Neuronal stem cell (in vitro differentiated cells): ENCODE measurements at regions not wholly inside any gene's neighbourhood (a gene's known extent, or its start where the extent isn't known, plus 50 kb on each side); places are given as distances from the start of the nearest gene placed in this dataset.

ENCODE experiments used
- DNase-seq: peaks from one replicate; pipeline ENCODE4 v3.0.0-alpha.2; 2013; ENCODE audit warnings: low spot score
- H2AFZ ChIP-seq: one replicate; pipeline ENCODE4 v1.6.1; 2013; ENCODE audit warnings: mild to moderate bottlenecking, low read length, inconsistent platforms
- H2AK5ac ChIP-seq: 2 replicates; pipeline ENCODE4 v1.6.1; 2013; ENCODE audit warnings: low read depth, mild to moderate bottlenecking, inconsistent platforms, low read length, moderate library complexity, mixed read lengths
- H2BK120ac ChIP-seq: 2 replicates; pipeline ENCODE4 v1.6.1; 2013; ENCODE audit warnings: low read depth, mild to moderate bottlenecking, inconsistent platforms, low read length, moderate library complexity, mixed read lengths
- H2BK12ac ChIP-seq: one replicate; pipeline ENCODE4 v1.6.1; 2013; ENCODE audit warnings: low read length, inconsistent platforms
- H2BK15ac ChIP-seq: 2 replicates; pipeline ENCODE4 v1.6.1; 2013; ENCODE audit warnings: mild to moderate bottlenecking, low read length, inconsistent platforms, mixed read lengths
- H2BK5ac ChIP-seq: one replicate; pipeline ENCODE4 v1.6.1; 2013; ENCODE audit warnings: inconsistent platforms, mild to moderate bottlenecking, low read length, moderate library complexity
- H3K14ac ChIP-seq: one replicate; pipeline ENCODE4 v1.6.1; 2013; ENCODE audit warnings: low read length, inconsistent platforms
- H3K18ac ChIP-seq: 2 replicates; pipeline ENCODE4 v1.6.1; 2013; ENCODE audit warnings: low read length, inconsistent platforms
- H3K23ac ChIP-seq: 2 replicates; pipeline ENCODE4 v1.6.1; 2013; ENCODE audit warnings: low read depth, mild to moderate bottlenecking, mixed read lengths, low read length, inconsistent platforms; ENCODE audit not compliant: poor library complexity
- H3K27ac ChIP-seq: replicated peaks from 3 replicates; pipeline ENCODE4 v1.5.1; 2013; ENCODE audit warnings: low read length, inconsistent platforms
- H3K27me3 ChIP-seq, 3 experiments: 2 replicates each; pipeline ENCODE4 v1.6.1; 2013; ENCODE audit warnings: low read length in 3 of 3, mild to moderate bottlenecking in 2 of 3, inconsistent platforms in 1 of 3, low read depth in 1 of 3, mixed read lengths in 1 of 3, moderate library complexity in 1 of 3; ENCODE audit not compliant: control insufficient read depth in 3 of 3, insufficient read depth in 3 of 3
- H3K36me3 ChIP-seq, 2 donors: replicated peaks in 1 of 2; 2 replicates each; pipeline ENCODE4 v1.6.1; 2013; ENCODE audit warnings: low read length in 2 of 2; ENCODE audit not compliant: control insufficient read depth in 2 of 2, insufficient read depth in 2 of 2
- H3K4ac ChIP-seq: 2 replicates; pipeline ENCODE4 v1.6.1; 2013; ENCODE audit warnings: inconsistent platforms, mild to moderate bottlenecking, low read length, moderate library complexity
- H3K4me1 ChIP-seq, 2 donors: 1 replicate in 1 of 2; 2 replicates in 1 of 2; pipeline ENCODE4 v1.6.1; 2013; ENCODE audit warnings: low read length in 2 of 2, low read depth in 1 of 2; ENCODE audit not compliant: control insufficient read depth in 2 of 2, insufficient read depth in 1 of 2
- H3K4me2 ChIP-seq: one replicate; pipeline ENCODE4 v1.6.1; 2013; ENCODE audit warnings: mild to moderate bottlenecking, low read length, inconsistent platforms; ENCODE audit not compliant: insufficient read depth, poor library complexity, severe bottlenecking
- H3K4me3 ChIP-seq, 2 donors: 2 replicates each; pipeline ENCODE4 v1.5.1; 2013; ENCODE audit warnings: low read length in 2 of 2, mild to moderate bottlenecking in 2 of 2, inconsistent platforms in 1 of 2, moderate library complexity in 1 of 2
- H3K79me1 ChIP-seq: one replicate; pipeline ENCODE4 v1.6.1; 2013; ENCODE audit warnings: low read depth, mild to moderate bottlenecking, inconsistent platforms, low read length, moderate library complexity
- H3K9ac ChIP-seq: one replicate; pipeline ENCODE4 v1.6.1; 2013; ENCODE audit warnings: mild to moderate bottlenecking, low read depth, low read length, inconsistent platforms; ENCODE audit not compliant: poor library complexity
- H3K9me3 ChIP-seq, 2 donors: replicated peaks in 1 of 2; 2 replicates each; pipeline versions ENCODE3 to v1.6.1; 2013; ENCODE audit warnings: low read length in 2 of 2, mild to moderate bottlenecking in 2 of 2, inconsistent platforms in 1 of 2, low read depth in 1 of 2, mixed read lengths in 1 of 2, moderate library complexity in 1 of 2; ENCODE audit not compliant: control insufficient read depth in 2 of 2, insufficient read depth in 1 of 2
- H4K8ac ChIP-seq: one replicate; pipeline ENCODE4 v1.6.1; 2013; ENCODE audit warnings: low read depth, mild to moderate bottlenecking, inconsistent platforms, low read length, moderate library complexity
- H4K91ac ChIP-seq: one replicate; pipeline ENCODE4 v1.6.1; 2013; ENCODE audit warnings: low read length, low read depth, mild to moderate bottlenecking, inconsistent platforms; ENCODE audit not compliant: poor library complexity
- WGBS, 2 donors: extraction: QIAGEN DNeasy Blood & Tissue Kit; methylation state at CpG; one replicate each; pipeline ENCODE4 v1.1.7; 2013; ENCODE audit warnings: missing lambda C conversion rate in 2 of 2, mixed read lengths in 1 of 2; ENCODE audit not compliant: insufficient read length in 2 of 2, insufficient replicate concordance in 1 of 2; ENCODE audit errors: extremely low coverage in 2 of 2; 5-methylcytosine and 5-hydroxymethylcytosine counted together

- no peak overlapping the region for H4K91ac ChIP-seq
- no peaks in the 10 kb centered on the region for H3K36me3 ChIP-seq
- no peak overlapping the region for H2AK5ac ChIP-seq
- no peak overlapping the region for H3K23ac ChIP-seq
- no peaks in the 10 kb centered on the region for H3K9me3 ChIP-seq
- H3K4ac ChIP-seq: no peak overlapping the region
- no peak overlapping the region for H2BK12ac ChIP-seq
- no peak for DNase-seq
- no peak overlapping the region for H2BK5ac ChIP-seq
- H2BK15ac ChIP-seq: no peak overlapping the region
- no peaks in the 10 kb centered on the region for H3K4me1 ChIP-seq
- H2AFZ ChIP-seq: no peak overlapping the region
- H3K9ac ChIP-seq: no peak overlapping the region
- H2BK120ac ChIP-seq: no peak overlapping the region
- H3K14ac ChIP-seq: no peak overlapping the region
- no peaks in the 10 kb centered on the region for H3K27me3 ChIP-seq
- H4K8ac ChIP-seq: no peak overlapping the region
- no peak overlapping the region for H3K27ac ChIP-seq
- no peak overlapping the region for H3K4me2 ChIP-seq
- H3K4me3 ChIP-seq: no peak overlapping the region
- no peak overlapping the region for H3K18ac ChIP-seq
- H3K79me1 ChIP-seq: no peaks in the 10 kb centered on the region
Observed at GRCh38 chr14:38882533-38882932, 220.5 kb downstream of the SEC23A start.

DNA sequence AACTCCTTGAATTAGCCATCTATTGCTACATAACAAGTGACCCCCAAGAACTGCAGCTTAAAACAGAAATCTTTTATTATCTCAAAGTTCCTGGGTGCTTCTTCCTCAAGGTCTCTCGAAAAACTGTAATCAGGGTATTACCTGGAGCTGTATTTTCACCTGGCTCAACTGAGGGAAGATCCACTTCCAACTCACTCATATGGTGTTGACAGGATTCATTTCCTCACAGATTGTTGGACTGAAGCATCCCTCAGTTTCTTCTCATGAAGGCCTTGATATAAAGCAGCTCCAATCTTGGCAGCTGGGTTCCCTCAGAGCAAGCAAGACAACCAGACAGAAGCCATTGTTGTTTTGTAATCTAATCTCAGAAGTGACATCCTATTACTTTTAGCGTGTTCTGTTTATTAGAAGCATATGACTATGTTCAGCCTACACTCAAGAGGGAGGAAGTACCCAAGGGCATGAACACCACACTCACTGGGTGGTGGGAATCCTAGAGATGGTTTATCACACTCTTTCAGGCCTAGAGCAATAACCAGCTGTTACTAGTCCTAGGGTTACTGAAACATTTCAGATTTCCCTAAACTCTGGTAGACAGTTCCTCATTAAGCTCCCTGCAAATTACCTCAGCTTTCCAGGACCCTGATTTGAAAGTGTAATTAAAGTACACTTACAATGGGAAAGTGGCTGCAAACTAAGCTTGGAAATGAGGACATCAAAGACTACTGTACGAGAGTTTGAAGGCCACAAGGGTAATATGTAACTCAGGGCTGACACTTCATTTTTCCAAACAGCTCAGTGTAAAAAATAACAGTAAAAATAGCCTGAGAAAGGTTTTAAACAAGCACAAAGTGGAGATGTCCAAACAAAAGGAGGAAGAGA is 222.2 kb downstream of the SEC23A start:
- no peaks in the 10 kb centered on the region for H3K27me3 ChIP-seq
- H2BK120ac ChIP-seq: no peak overlapping the region
- H3K9me3 ChIP-seq: no peaks in the 10 kb centered on the region
- H3K4me2 ChIP-seq: no peak overlapping the region
- H4K8ac ChIP-seq: no peak overlapping the region
- H3K27ac ChIP-seq: no peak overlapping the region
- no peak overlapping the region for H3K23ac ChIP-seq
- no peak overlapping the region for H2BK12ac ChIP-seq
- no peak overlapping the region for H3K18ac ChIP-seq
- no peak overlapping the region for H2AK5ac ChIP-seq
- H3K4me1 ChIP-seq: no peaks in the 10 kb centered on the region
- H4K91ac ChIP-seq: no peak overlapping the region
- no peak overlapping the region for H2BK15ac ChIP-seq
- H2AFZ ChIP-seq: no peak overlapping the region
- H3K36me3 ChIP-seq: no peaks in the 10 kb centered on the region
- no peak overlapping the region for H3K4ac ChIP-seq
- no peak overlapping the region for H3K9ac ChIP-seq
- DNase-seq: no peak
- no peaks in the 10 kb centered on the region for H3K79me1 ChIP-seq
- WGBS, 2 donors: no CpG with 5 or more reads among the region's 3 CpGs
- H3K14ac ChIP-seq: no peak overlapping the region
- H3K4me3 ChIP-seq: no peak overlapping the region
- H2BK5ac ChIP-seq: no peak overlapping the region

DNA sequence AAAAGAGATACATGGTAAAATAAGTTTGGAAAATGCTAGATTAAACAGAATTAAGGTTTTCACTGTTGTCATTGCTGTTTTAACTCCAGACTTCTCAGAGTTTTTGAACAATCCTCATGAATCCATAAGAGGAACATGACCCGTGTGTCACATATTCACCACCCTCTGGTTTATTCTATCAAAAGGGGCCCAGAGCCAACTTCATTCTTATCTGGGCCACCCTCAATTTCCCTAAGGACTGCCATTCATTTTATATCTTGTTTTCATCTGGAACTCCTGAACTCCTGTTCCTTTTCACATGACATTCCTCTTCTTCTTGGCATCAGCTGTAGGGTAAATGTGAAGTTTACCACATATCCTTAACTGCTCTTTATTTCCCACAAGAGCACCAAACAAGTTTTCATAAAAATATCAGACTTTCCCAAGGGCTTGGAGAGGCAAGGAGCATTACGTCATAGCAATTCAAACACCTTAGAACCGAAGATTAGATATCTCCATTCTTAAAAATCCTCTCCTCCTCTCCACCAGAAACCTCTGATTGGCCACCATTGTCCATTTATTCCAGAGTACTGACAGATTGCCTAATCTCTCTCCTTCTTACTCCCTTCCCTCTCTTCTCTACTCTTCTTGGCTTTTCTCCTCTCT is 225.2 kb downstream of the SEC23A start:
- H3K36me3 ChIP-seq: no peaks in the 10 kb centered on the region
- no peak overlapping the region for H2AFZ ChIP-seq
- no peak overlapping the region for H2BK12ac ChIP-seq
- no peaks in the 10 kb centered on the region for H3K27me3 ChIP-seq
- H2AK5ac ChIP-seq: no peak overlapping the region
- no peak overlapping the region for H3K4me2 ChIP-seq
- H3K18ac ChIP-seq: no peak overlapping the region
- H3K9ac ChIP-seq: no peak overlapping the region
- no CpG with 5 or more reads among the region's 3 CpGs for WGBS, 2 donors
- H3K4ac ChIP-seq: no peak overlapping the region
- H2BK5ac ChIP-seq: no peak overlapping the region
- no peak for DNase-seq
- no peak overlapping the region for H3K4me3 ChIP-seq
- no peaks in the 10 kb centered on the region for H3K4me1 ChIP-seq
- H4K91ac ChIP-seq: no peak overlapping the region
- no peak overlapping the region for H3K14ac ChIP-seq
- H3K79me1 ChIP-seq: no peaks in the 10 kb centered on the region
- no peaks in the 10 kb centered on the region for H3K9me3 ChIP-seq
- no peak overlapping the region for H4K8ac ChIP-seq
- H2BK120ac ChIP-seq: no peak overlapping the region
- H2BK15ac ChIP-seq: no peak overlapping the region
- no peak overlapping the region for H3K27ac ChIP-seq
- H3K23ac ChIP-seq: no peak overlapping the region

- no peak overlapping the region for H3K4ac ChIP-seq
- no peaks in the 10 kb centered on the region for H3K4me1 ChIP-seq
- no peak overlapping the region for H2AFZ ChIP-seq
- H2AK5ac ChIP-seq: no peak overlapping the region
- H3K4me3 ChIP-seq: no peak overlapping the region
- no peak overlapping the region for H2BK5ac ChIP-seq
- no peak overlapping the region for H3K27ac ChIP-seq
- no CpG with 5 or more reads among the region's 2 CpGs for whole genome bisulfite sequencing, 2 donors
- no peak overlapping the region for H3K14ac ChIP-seq
- H4K91ac ChIP-seq: no peak overlapping the region
- H4K8ac ChIP-seq: no peak overlapping the region
- H3K79me1 ChIP-seq: no peaks in the 10 kb centered on the region
- no peak overlapping the region for H3K9ac ChIP-seq
- no peak overlapping the region for H3K4me2 ChIP-seq
- H2BK12ac ChIP-seq: no peak overlapping the region
- DNase-seq: no peak
- no peaks in the 10 kb centered on the region for H3K27me3 ChIP-seq
- no peak overlapping the region for H2BK120ac ChIP-seq
- no peaks in the 10 kb centered on the region for H3K9me3 ChIP-seq
- H2BK15ac ChIP-seq: no peak overlapping the region
- H3K36me3 ChIP-seq: no peaks in the 10 kb centered on the region
- no peak overlapping the region for H3K18ac ChIP-seq
- no peak overlapping the region for H3K23ac ChIP-seq
Observed at GRCh38 chr14:38874721-38875120, 228.3 kb downstream of the SEC23A start.
